ENCODE measurements at regions not wholly inside any gene's neighbourhood (a gene's known extent, or its start where the extent isn't known, plus 50 kb on each side); places are given as distances from the start of the nearest gene placed in this dataset.

GRCh38 chr10:57098146-57098545, 737.1 kb upstream of the ZWINT start:
- no peak for TF ChIP-seq CTCF (IDR thresholded peaks at IDR 0.05; ENCODE audit: unreplicated experiment)
- BruUV-seq (replicated peaks) = no TSS peak
- DNase-seq (ENCODE audit: unreplicated experiment) = no peak
- Mint-ChIP-seq H3K4me1 (ENCODE audit: insufficient read depth, unreplicated experiment) (no peaks in the 10 kb centered on the region), H3K27me3 (ENCODE audit: insufficient read depth, unreplicated experiment) (peaks cover 44% of the 10 kb centered on the region), H3K36me3 (ENCODE audit: insufficient read depth, unreplicated experiment) (no peaks in the 10 kb centered on the region), H3K9me3 (ENCODE audit: unreplicated experiment) (no peaks in the 10 kb centered on the region), H3K4me3 (ENCODE audit: unreplicated experiment) (no peak overlapping the region), H3K27ac (ENCODE audit: low read depth, unreplicated experiment) (no peak overlapping the region)
- CTCF ChIA-PET = no interaction called here
- intact Hi-C loops (cut with micrococcal nuclease) = no loop called here
- POLR2A ChIA-PET = no interaction called here

GRCh38 chr10:57096044-57096443, 735.0 kb upstream of the ZWINT start:
- H3K9me3 Mint-ChIP-seq (ENCODE audit: unreplicated experiment) = no peaks in the 10 kb centered on the region
- TF ChIP-seq CTCF (IDR thresholded peaks at IDR 0.05; ENCODE audit: unreplicated experiment) = no peak
- peaks cover 30% of the 10 kb centered on the region for H3K27me3 Mint-ChIP-seq (ENCODE audit: insufficient read depth, unreplicated experiment)
- no peak overlapping the region for H3K4me3 Mint-ChIP-seq (ENCODE audit: unreplicated experiment)
- no TSS peak for BruUV-seq (replicated peaks)
- no peaks in the 10 kb centered on the region for H3K4me1 Mint-ChIP-seq (ENCODE audit: insufficient read depth, unreplicated experiment)
- no peaks in the 10 kb centered on the region for H3K36me3 Mint-ChIP-seq (ENCODE audit: insufficient read depth, unreplicated experiment)
- H3K27ac Mint-ChIP-seq (ENCODE audit: low read depth, unreplicated experiment) = no peak overlapping the region
- CTCF ChIA-PET = interaction anchor here (0.6 kb wide), 1 partner anchor 63 kb away, joined by 3 read pairs; no protein-coding TSS in a partner anchor
- POLR2A ChIA-PET = no interaction called here
- intact Hi-C loops (cut with micrococcal nuclease) = no loop called here
- DNase-seq (ENCODE audit: unreplicated experiment) = no peak

- TF ChIP-seq CTCF (IDR thresholded peaks at IDR 0.05; ENCODE audit: unreplicated experiment) = no peak
- ChIA-PET POLR2A (no interaction called here), CTCF (no interaction called here)
- DNase-seq (ENCODE audit: unreplicated experiment) = no peak
- Mint-ChIP-seq H3K27ac (ENCODE audit: low read depth, unreplicated experiment) (no peak overlapping the region), H3K4me1 (ENCODE audit: insufficient read depth, unreplicated experiment) (no peaks in the 10 kb centered on the region), H3K9me3 (ENCODE audit: unreplicated experiment) (no peaks in the 10 kb centered on the region), H3K27me3 (ENCODE audit: insufficient read depth, unreplicated experiment) (peaks cover 30% of the 10 kb centered on the region), H3K4me3 (ENCODE audit: unreplicated experiment) (no peak overlapping the region), H3K36me3 (ENCODE audit: insufficient read depth, unreplicated experiment) (no peaks in the 10 kb centered on the region)
- no TSS peak for BruUV-seq (replicated peaks)
- intact Hi-C loops (cut with micrococcal nuclease) = no loop called here
Measured at GRCh38 chr10:57094965-57095364, 733.9 kb upstream of the ZWINT start.

GRCh38 chr10:57094083-57094482, 733.0 kb upstream of the ZWINT start:
- ChIA-PET CTCF (interaction anchor here (0.6 to 0.7 kb wide), 2 partner anchors 60 to 990 kb away, joined by 3 read pairs; no protein-coding TSS in a partner anchor), POLR2A (no interaction called here)
- DNase-seq (ENCODE audit: unreplicated experiment) = no peak
- no peak for TF ChIP-seq CTCF (IDR thresholded peaks at IDR 0.05; ENCODE audit: unreplicated experiment)
- no TSS peak for BruUV-seq (replicated peaks)
- Mint-ChIP-seq H3K4me3 (ENCODE audit: unreplicated experiment) (no peak overlapping the region), H3K9me3 (ENCODE audit: unreplicated experiment) (no peaks in the 10 kb centered on the region), H3K4me1 (ENCODE audit: insufficient read depth, unreplicated experiment) (no peaks in the 10 kb centered on the region), H3K36me3 (ENCODE audit: insufficient read depth, unreplicated experiment) (no peaks in the 10 kb centered on the region), H3K27ac (ENCODE audit: low read depth, unreplicated experiment) (no peak overlapping the region), H3K27me3 (ENCODE audit: insufficient read depth, unreplicated experiment) (peaks cover 32% of the 10 kb centered on the region)
- intact Hi-C loops (cut with micrococcal nuclease) = no loop called here

Data from MCF 10A (cell line).